HepG2 (cell line): ENCODE measurements at regions not wholly inside any gene's neighbourhood (a gene's known extent, or its start where the extent isn't known, plus 50 kb on each side); places are given as distances from the start of the nearest gene placed in this dataset.

ENCODE experiments used
- HOXA7 ChIP-seq: sonication (generic); formaldehyde crosslinking; IDR thresholded peaks from 2 replicates; pipeline ENCODE4 v1.8.1; 2022; ENCODE audit warnings: mild to moderate bottlenecking, missing genetic modification reagents, moderate library complexity
- MAFG ChIP-seq: sonication (generic); formaldehyde crosslinking; IDR thresholded peaks from 2 replicates; pipeline ENCODE4 v1.5.1; 2020; ENCODE audit warnings: mild to moderate bottlenecking, missing genetic modification reagents
- MYC ChIP-seq: sonication (generic); formaldehyde crosslinking; IDR thresholded peaks from 2 replicates; pipeline ENCODE4 v1.9.0; 2021; ENCODE audit warnings: missing genetic modification reagents, borderline replicate concordance
- POLR2A ChIP-seq, 2 experiments: IDR thresholded peaks; 2 replicates each; pipeline ENCODE4 v1.6.1; 2011; ENCODE audit warnings: low read depth in 2 of 2, low read length in 2 of 2, mild to moderate bottlenecking in 1 of 2, moderate library complexity in 1 of 2; ENCODE audit not compliant: insufficient read depth in 1 of 2
- TCF12 ChIP-seq, 2 experiments: fragments of 450-650 bp in 1 of 2; sonication (generic) in 1 of 2; formaldehyde crosslinking in 1 of 2; IDR thresholded peaks; 2 replicates each; pipeline versions ENCODE4 v1.6.1 to v1.8.0; 2017 to 2022; ENCODE audit warnings: antibody characterized with exemption in 1 of 2, mild to moderate bottlenecking in 1 of 2, missing genetic modification reagents in 1 of 2, moderate library complexity in 1 of 2
- ZBTB20 ChIP-seq: sonication (generic); formaldehyde crosslinking; IDR thresholded peaks from 2 replicates; pipeline ENCODE4 v1.8.1; 2023; ENCODE audit warnings: missing genetic modification reagents, low read depth, mild to moderate bottlenecking, borderline replicate concordance
- ZBTB8A ChIP-seq: sonication (generic); formaldehyde crosslinking; IDR thresholded peaks from 2 replicates; pipeline ENCODE4 v1.4.0; 2020; ENCODE audit warnings: mild to moderate bottlenecking, low read depth, missing genetic modification reagents, borderline replicate concordance
- ZNF792 ChIP-seq: IDR thresholded peaks from 2 replicates; pipeline ENCODE4 v1.6.1; 2016
- TF ChIP-seq, protein P1 (sequence below): sonication (generic); formaldehyde crosslinking; IDR thresholded peaks from 2 replicates; pipeline ENCODE4 v1.4.0; 2020; ENCODE audit warnings: missing genetic modification reagents
- TF ChIP-seq, protein P2 (sequence below): sonication (generic); formaldehyde crosslinking; IDR thresholded peaks from 2 replicates; pipeline ENCODE4 v1.5.0; 2020; ENCODE audit warnings: missing genetic modification reagents
- TF ChIP-seq, protein P3 (sequence below): sonication (generic); formaldehyde crosslinking; conservative IDR thresholded peaks from 2 replicates; pipeline ENCODE4 v1.4.0; 2020; ENCODE audit warnings: missing genetic modification reagents

DNA sequence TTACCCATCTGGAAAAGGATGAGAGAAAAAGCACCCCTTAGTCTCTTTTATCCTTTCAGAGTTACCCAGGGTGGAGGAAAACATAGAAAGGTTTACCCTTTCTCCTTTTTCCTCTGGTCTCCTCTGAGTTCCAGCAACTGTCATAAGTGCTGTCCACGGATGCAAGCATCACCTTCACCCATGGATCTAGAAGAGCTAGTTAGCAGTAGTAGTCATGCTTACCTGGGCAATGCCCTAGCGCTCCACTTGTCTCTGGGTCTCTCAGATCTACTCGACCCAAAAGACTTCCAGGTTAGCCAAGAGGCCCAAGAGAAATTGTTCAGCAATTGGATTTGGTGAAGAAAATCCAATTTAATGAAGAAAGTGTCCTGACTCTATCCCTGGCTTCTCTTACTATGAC is 656.2 kb upstream of the PTPRD start:
- TF ChIP-seq ZBTB20 (CRISPR knock-in tag) (no peak), ZNF792 (CRISPR knock-in tag) (no peak), MYC (CRISPR knock-in tag) (no peak), TCF12 (IDR thresholded peaks at IDR 0.05) (no peak), TCF12 (CRISPR knock-in tag; IDR thresholded peaks at IDR 0.05) (no peak), ZBTB8A (CRISPR knock-in tag) (no peak), HOXA7 (CRISPR knock-in tag) (no peak), POLR2A (IDR thresholded peaks at IDR 0.05; ENCODE audit: insufficient read depth in 1 of 2, low read depth in 2 of 2, low read length in 2 of 2) (no peak), MAFG (CRISPR knock-in tag) (no peak)
- TF ChIP-seq, protein P1, sequence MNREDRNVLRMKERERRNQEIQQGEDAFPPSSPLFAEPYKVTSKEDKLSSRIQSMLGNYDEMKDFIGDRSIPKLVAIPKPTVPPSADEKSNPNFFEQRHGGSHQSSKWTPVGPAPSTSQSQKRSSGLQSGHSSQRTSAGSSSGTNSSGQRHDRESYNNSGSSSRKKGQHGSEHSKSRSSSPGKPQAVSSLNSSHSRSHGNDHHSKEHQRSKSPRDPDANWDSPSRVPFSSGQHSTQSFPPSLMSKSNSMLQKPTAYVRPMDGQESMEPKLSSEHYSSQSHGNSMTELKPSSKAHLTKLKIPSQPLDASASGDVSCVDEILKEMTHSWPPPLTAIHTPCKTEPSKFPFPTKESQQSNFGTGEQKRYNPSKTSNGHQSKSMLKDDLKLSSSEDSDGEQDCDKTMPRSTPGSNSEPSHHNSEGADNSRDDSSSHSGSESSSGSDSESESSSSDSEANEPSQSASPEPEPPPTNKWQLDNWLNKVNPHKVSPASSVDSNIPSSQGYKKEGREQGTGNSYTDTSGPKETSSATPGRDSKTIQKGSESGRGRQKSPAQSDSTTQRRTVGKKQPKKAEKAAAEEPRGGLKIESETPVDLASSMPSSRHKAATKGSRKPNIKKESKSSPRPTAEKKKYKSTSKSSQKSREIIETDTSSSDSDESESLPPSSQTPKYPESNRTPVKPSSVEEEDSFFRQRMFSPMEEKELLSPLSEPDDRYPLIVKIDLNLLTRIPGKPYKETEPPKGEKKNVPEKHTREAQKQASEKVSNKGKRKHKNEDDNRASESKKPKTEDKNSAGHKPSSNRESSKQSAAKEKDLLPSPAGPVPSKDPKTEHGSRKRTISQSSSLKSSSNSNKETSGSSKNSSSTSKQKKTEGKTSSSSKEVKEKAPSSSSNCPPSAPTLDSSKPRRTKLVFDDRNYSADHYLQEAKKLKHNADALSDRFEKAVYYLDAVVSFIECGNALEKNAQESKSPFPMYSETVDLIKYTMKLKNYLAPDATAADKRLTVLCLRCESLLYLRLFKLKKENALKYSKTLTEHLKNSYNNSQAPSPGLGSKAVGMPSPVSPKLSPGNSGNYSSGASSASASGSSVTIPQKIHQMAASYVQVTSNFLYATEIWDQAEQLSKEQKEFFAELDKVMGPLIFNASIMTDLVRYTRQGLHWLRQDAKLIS (CRISPR knock-in tag): no peak
- TF ChIP-seq, protein P2, sequence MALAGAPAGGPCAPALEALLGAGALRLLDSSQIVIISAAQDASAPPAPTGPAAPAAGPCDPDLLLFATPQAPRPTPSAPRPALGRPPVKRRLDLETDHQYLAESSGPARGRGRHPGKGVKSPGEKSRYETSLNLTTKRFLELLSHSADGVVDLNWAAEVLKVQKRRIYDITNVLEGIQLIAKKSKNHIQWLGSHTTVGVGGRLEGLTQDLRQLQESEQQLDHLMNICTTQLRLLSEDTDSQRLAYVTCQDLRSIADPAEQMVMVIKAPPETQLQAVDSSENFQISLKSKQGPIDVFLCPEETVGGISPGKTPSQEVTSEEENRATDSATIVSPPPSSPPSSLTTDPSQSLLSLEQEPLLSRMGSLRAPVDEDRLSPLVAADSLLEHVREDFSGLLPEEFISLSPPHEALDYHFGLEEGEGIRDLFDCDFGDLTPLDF (CRISPR knock-in tag): no peak
- TF ChIP-seq, protein P3, sequence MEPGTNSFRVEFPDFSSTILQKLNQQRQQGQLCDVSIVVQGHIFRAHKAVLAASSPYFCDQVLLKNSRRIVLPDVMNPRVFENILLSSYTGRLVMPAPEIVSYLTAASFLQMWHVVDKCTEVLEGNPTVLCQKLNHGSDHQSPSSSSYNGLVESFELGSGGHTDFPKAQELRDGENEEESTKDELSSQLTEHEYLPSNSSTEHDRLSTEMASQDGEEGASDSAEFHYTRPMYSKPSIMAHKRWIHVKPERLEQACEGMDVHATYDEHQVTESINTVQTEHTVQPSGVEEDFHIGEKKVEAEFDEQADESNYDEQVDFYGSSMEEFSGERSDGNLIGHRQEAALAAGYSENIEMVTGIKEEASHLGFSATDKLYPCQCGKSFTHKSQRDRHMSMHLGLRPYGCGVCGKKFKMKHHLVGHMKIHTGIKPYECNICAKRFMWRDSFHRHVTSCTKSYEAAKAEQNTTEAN: no peak
